IMR-90 (cell line): ENCODE measurements at regions not wholly inside any gene's neighbourhood (a gene's known extent, or its start where the extent isn't known, plus 50 kb on each side); places are given as distances from the start of the nearest gene placed in this dataset.

ENCODE experiments used
- ATAC-seq: fragments of 200-7000 bp; cut with Tn5 transposase; 2 replicates; pipeline ENCODE4 v1.9.1; 2020; ENCODE audit warnings: low read depth, mild to moderate bottlenecking, moderate library complexity
- BruUV-seq: library from RNA; stranded (reverse); fragments of 400-500 nt; replicated peaks from 2 replicates; lab custom pipeline; 2021; lab: Mats Ljungman, UMichigan
- CTCF ChIA-PET: fragments of 300-600 bp; formaldehyde crosslinking; extraction: SDS; loops from one replicate; lab custom pipeline; 2021; ENCODE audit warnings: antibody characterized with exemption; lab: Yijun Ruan, JAX
- POLR2A ChIA-PET: fragments of 300-600 bp; sonication (Branson Sonifier 250); formaldehyde crosslinking; loops from one replicate; lab custom pipeline; 2022; ENCODE audit warnings: antibody characterized with exemption; ENCODE audit not compliant: unreplicated experiment; lab: Charles Lee
- DNase-seq: peaks from one replicate; pipeline ENCODE4 v3.0.0; 2013
- H2AFZ ChIP-seq: replicated peaks from 2 replicates; pipeline ENCODE3; 2013; ENCODE audit warnings: low read length, mild to moderate bottlenecking; ENCODE audit not compliant: poor library complexity
- H2AK5ac ChIP-seq: 2 replicates; pipeline ENCODE4 v1.6.1; 2013; ENCODE audit warnings: low read depth, low read length, inconsistent platforms
- H2AK9ac ChIP-seq: replicated peaks from 2 replicates; pipeline ENCODE3; 2013; ENCODE audit warnings: mild to moderate bottlenecking, low read depth, low read length, moderate library complexity; ENCODE audit not compliant: poor library complexity
- H2BK120ac ChIP-seq: 2 replicates; pipeline ENCODE4 v1.6.1; 2013; ENCODE audit warnings: low read depth, low read length, inconsistent platforms
- H2BK15ac ChIP-seq: 3 replicates; pipeline ENCODE4 v1.6.1; 2013; ENCODE audit warnings: low read depth, low read length, inconsistent platforms
- H2BK20ac ChIP-seq: 2 replicates; pipeline ENCODE4 v1.6.1; 2013; ENCODE audit warnings: low read depth, mild to moderate bottlenecking, inconsistent platforms, low read length, moderate library complexity
- H2BK5ac ChIP-seq: 2 replicates; pipeline ENCODE4 v1.6.1; 2013; ENCODE audit warnings: mild to moderate bottlenecking, low read depth, low read length, inconsistent platforms; ENCODE audit not compliant: poor library complexity, severe bottlenecking
- H3K14ac ChIP-seq: replicated peaks from 2 replicates; pipeline ENCODE4 v1.6.1; 2013; ENCODE audit warnings: low read depth, low read length, inconsistent platforms
- H3K18ac ChIP-seq: 2 replicates; pipeline ENCODE4 v1.6.1; 2013; ENCODE audit warnings: low read depth, low read length, control low read depth
- H3K23ac ChIP-seq: 2 replicates; pipeline ENCODE4 v1.6.1; 2013; ENCODE audit warnings: low read depth, low read length, inconsistent platforms
- H3K27ac ChIP-seq: 2 replicates; pipeline ENCODE4 v1.5.1; 2013; ENCODE audit warnings: mild to moderate bottlenecking, control low read depth, low read length; ENCODE audit not compliant: insufficient read depth
- H3K27me3 ChIP-seq: 2 replicates; pipeline ENCODE4 v1.6.1; 2013; ENCODE audit warnings: low read length; ENCODE audit not compliant: control insufficient read depth, insufficient read depth
- H3K36me3 ChIP-seq: 2 replicates; pipeline ENCODE4 v1.6.1; 2013; ENCODE audit warnings: low read length, mixed read lengths; ENCODE audit not compliant: control insufficient read depth, insufficient read depth
- H3K4ac ChIP-seq: 2 replicates; pipeline ENCODE4 v1.6.1; 2013; ENCODE audit warnings: low read depth, low read length, inconsistent platforms
- H3K4me1 ChIP-seq: 2 replicates; pipeline ENCODE4 v1.6.1; 2013; ENCODE audit warnings: low read length, mixed read lengths; ENCODE audit not compliant: control insufficient read depth, insufficient read depth
- H3K4me2 ChIP-seq: 2 replicates; pipeline ENCODE4 v1.6.1; 2013; ENCODE audit warnings: low read depth, mild to moderate bottlenecking, control low read depth, low read length, moderate library complexity
- H3K4me3 ChIP-seq: 2 replicates; pipeline ENCODE4 v1.5.1; 2013; ENCODE audit warnings: low read depth, mild to moderate bottlenecking, control low read depth, low read length, moderate library complexity; ENCODE audit not compliant: insufficient read depth
- H3K56ac ChIP-seq: 2 replicates; pipeline ENCODE4 v1.6.1; 2013; ENCODE audit warnings: low read length, inconsistent platforms; ENCODE audit not compliant: insufficient read depth; ENCODE audit errors: extremely low read depth
- H3K79me1 ChIP-seq, 2 experiments: 2 replicates each; pipeline ENCODE4 v1.6.1; 2013; ENCODE audit warnings: low read length in 2 of 2, inconsistent platforms in 1 of 2, low read depth in 1 of 2
- H3K9ac ChIP-seq: 2 replicates; pipeline ENCODE4 v1.6.1; 2013; ENCODE audit warnings: low read depth, low read length, control low read depth
- H3K9me1 ChIP-seq: 2 replicates; pipeline ENCODE4 v1.6.1; 2013; ENCODE audit warnings: low read length, inconsistent platforms; ENCODE audit not compliant: insufficient read depth
- H3K9me3 ChIP-seq: 2 replicates; pipeline ENCODE4 v1.6.1; 2013; ENCODE audit warnings: low read length; ENCODE audit not compliant: control insufficient read depth, insufficient read depth
- H4K20me1 ChIP-seq: 2 replicates; pipeline ENCODE4 v1.6.1; 2013; ENCODE audit warnings: low read length, inconsistent platforms; ENCODE audit not compliant: insufficient read depth
- H4K5ac ChIP-seq: 2 replicates; pipeline ENCODE4 v1.6.1; 2013; ENCODE audit warnings: mild to moderate bottlenecking, low read depth, low read length, control low read depth
- H4K8ac ChIP-seq, 2 experiments: 2 replicates each; pipeline ENCODE4 v1.6.1; 2013; ENCODE audit warnings: low read depth in 2 of 2, low read length in 2 of 2, control low read depth in 1 of 2, inconsistent platforms in 1 of 2
- H4K91ac ChIP-seq: 2 replicates; pipeline ENCODE4 v1.6.1; 2013; ENCODE audit warnings: low read depth, low read length, inconsistent platforms; ENCODE audit not compliant: insufficient read depth
- BHLHE40 ChIP-seq: fragments of 150-350 bp; IDR thresholded peaks from 2 replicates; pipeline ENCODE4 v1.6.1; 2016; ENCODE audit warnings: mild to moderate bottlenecking, low read depth, low read length
- FOS ChIP-seq: fragments of 150-350 bp; IDR thresholded peaks from 2 replicates; pipeline ENCODE4 v1.6.1; 2016; ENCODE audit warnings: low read depth, low read length
- POLR2A ChIP-seq: IDR thresholded peaks from 2 replicates; pipeline ENCODE4 v1.6.1; 2012; ENCODE audit warnings: mild to moderate bottlenecking, low read depth, low read length
- RAD21 ChIP-seq: IDR thresholded peaks from 2 replicates; pipeline ENCODE4 v1.6.1; 2012; ENCODE audit warnings: low read length, improper control_type of control experiment
- RCOR1 ChIP-seq: IDR thresholded peaks from 2 replicates; pipeline ENCODE4 v1.6.1; 2012; ENCODE audit warnings: mild to moderate bottlenecking, low read length, improper control_type of control experiment; ENCODE audit not compliant: insufficient replicate concordance
- RFX5 ChIP-seq: IDR thresholded peaks from 2 replicates; pipeline ENCODE4 v1.8.0; 2012; ENCODE audit warnings: low read depth, mild to moderate bottlenecking, low read length, moderate library complexity
- WGBS, 2 experiments: methylation state at CpG; one replicate each; pipeline versions ENCODE4 v1.1.5 to v1.1.7; 2013; ENCODE audit warnings: missing lambda C conversion rate in 2 of 2; ENCODE audit not compliant: insufficient read length in 1 of 2; ENCODE audit errors: extremely low coverage in 2 of 2; 5-methylcytosine and 5-hydroxymethylcytosine counted together
- dilution Hi-C: fragments of 300-500 bp; cut with HindIII; formaldehyde crosslinking; loops from one replicate; pipeline ENCODE4 v1.14.3; 2018; ENCODE audit warnings: low sequenced_read_pairs; ENCODE audit not compliant: unreplicated experiment
- in situ Hi-C: fragments of 300-500 bp; cut with MboI; formaldehyde crosslinking; loops from 3 replicates; pipeline ENCODE4 v1.14.3; 2019; ENCODE audit warnings: low sequenced_read_pairs, inconsistent platforms, mixed read lengths
- intact Hi-C: fragments of 100-400 bp; cut with micrococcal nuclease; formaldehyde crosslinking; loops from 2 replicates; pipeline ENCODE4 v1.10.0; 2022

DNA sequence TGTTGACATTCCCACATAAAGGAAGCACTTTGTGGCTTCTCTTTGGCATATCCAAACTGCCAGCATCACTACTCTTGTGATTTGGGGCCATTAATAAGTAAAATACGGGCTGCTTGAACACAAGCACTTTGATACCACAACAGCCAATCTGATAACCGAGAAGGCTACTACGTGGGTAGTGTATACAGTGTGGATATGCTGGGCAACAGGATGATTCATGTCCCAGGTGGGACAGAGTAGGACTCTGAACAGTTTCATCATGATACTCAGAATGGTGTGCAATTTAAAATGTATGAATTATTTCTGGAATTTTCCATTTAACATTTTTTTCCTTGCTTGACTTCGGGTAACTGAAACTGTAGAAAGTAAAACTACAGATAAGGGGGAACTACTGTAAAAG lies 225.0 kb upstream of the DDHD1 start:
- no peak overlapping the region for H2BK5ac ChIP-seq
- ChIA-PET POLR2A (no interaction called here), CTCF (interaction anchor here (0.6 to 1.8 kb wide), 2 partner anchors 9 to 201 kb away, joined by 3 to 5 read pairs; no protein-coding TSS in a partner anchor)
- H4K20me1 ChIP-seq = no peaks in the 10 kb centered on the region
- WGBS, 2 experiments = no CpG with 5 or more reads among the region's 4 CpGs
- H2AFZ ChIP-seq = no peak overlapping the region
- no peak overlapping the region for H3K4me3 ChIP-seq
- H2AK9ac ChIP-seq = no peak overlapping the region
- H2BK20ac ChIP-seq = no peak overlapping the region
- H2AK5ac ChIP-seq = no peak overlapping the region
- no peak overlapping the region for H3K27ac ChIP-seq
- dilution Hi-C loops (no loop called here), in situ Hi-C loops (no loop called here), intact Hi-C loops (no loop called here)
- H2BK15ac ChIP-seq = no peak overlapping the region
- no peaks in the 10 kb centered on the region for H3K36me3 ChIP-seq
- no peaks in the 10 kb centered on the region for H3K9me3 ChIP-seq
- no peak for ATAC-seq
- TF ChIP-seq RAD21 (no peak), POLR2A (no peak), RFX5 (no peak), RCOR1 (no peak), BHLHE40 (no peak), FOS (no peak)
- no peak overlapping the region for H3K23ac ChIP-seq
- no peak overlapping the region for H3K56ac ChIP-seq
- H3K9ac ChIP-seq = no peak overlapping the region
- no peak overlapping the region for H3K18ac ChIP-seq
- H3K4me1 ChIP-seq = no peaks in the 10 kb centered on the region
- DNase-seq = no peak
- no peaks in the 10 kb centered on the region for H3K27me3 ChIP-seq
- H3K4ac ChIP-seq = no peak overlapping the region
- no peaks in the 10 kb centered on the region for H3K79me1 ChIP-seq
- no peak overlapping the region for H4K91ac ChIP-seq
- no TSS peak for BruUV-seq
- H4K8ac ChIP-seq = no peak overlapping the region
- H3K9me1 ChIP-seq = no peaks in the 10 kb centered on the region
- no peak overlapping the region for H3K4me2 ChIP-seq
- no peak overlapping the region for H2BK120ac ChIP-seq
- no peak overlapping the region for H3K14ac ChIP-seq
- H4K5ac ChIP-seq = no peak overlapping the region
